ENCODE measurements at regions not wholly inside any gene's neighbourhood (a gene's known extent, or its start where the extent isn't known, plus 50 kb on each side); places are given as distances from the start of the nearest gene placed in this dataset.

- Histone ChIP-seq H3K36me3 (replicated peaks in 1 of 2; ENCODE audit: control insufficient read depth in 1 of 2, insufficient read depth in 2 of 2, low read length in 2 of 2) (no peaks in the 10 kb centered on the region), H2AFZ (ENCODE audit: low read length) (no peak overlapping the region), H3K79me2 (ENCODE audit: insufficient read depth, low read length) (no peaks in the 10 kb centered on the region), H3K27me3 (ENCODE audit: control insufficient read depth in 1 of 2, insufficient read depth in 2 of 2, low read length in 2 of 2) (no peaks in the 10 kb centered on the region), H3K9ac (ENCODE audit: insufficient read depth, low read depth, low read length) (no peak overlapping the region), H3K4me2 (ENCODE audit: low read depth, low read length) (no peak overlapping the region), H4K20me1 (ENCODE audit: insufficient read depth, low read length) (no peaks in the 10 kb centered on the region), H3K27ac (ENCODE audit: extremely low read length, insufficient read depth, low read length) (no peak overlapping the region), H3K4me1 (ENCODE audit: insufficient read depth, low read length) (no peaks in the 10 kb centered on the region), H3K4me3 (replicated peaks in 1 of 3; ENCODE audit: insufficient read depth in 1 of 3, low read depth in 2 of 3, low read length in 3 of 3) (no peak overlapping the region), H3K9me3 (ENCODE audit: low read length) (no peaks in the 10 kb centered on the region)
- ChIA-PET CTCF (ENCODE audit: low intra/inter-chr PET ratio, low total read pairs) (no interaction called here), POLR2A (no interaction called here)
- intact Hi-C loops (cut with micrococcal nuclease; ENCODE audit: unreplicated experiment) (loop anchor here (5.0 kb wide), 1 partner anchor 482 kb away; no protein-coding TSS in a partner anchor), in situ Hi-C loops (cut with HindIII; ENCODE audit: extremely low pct_ligation_motif_present, low pct_unique_long_range_greater_than_20kb) (no loop called here)
- DNase-seq (ENCODE audit: low spot score) = no peak
- FAIRE-seq = no peak
- BruUV-seq (replicated peaks) = no TSS peak
- 0% methylated on average over 1 of the region's 1 CpG for WGBS (ENCODE audit: low lambda C conversion rate)
- no peak for ATAC-seq
- TF ChIP-seq FOSL1 (CRISPR knock-in tag; IDR thresholded peaks at IDR 0.05; ENCODE audit: borderline replicate concordance) (no peak), MAZ (IDR thresholded peaks at IDR 0.05; ENCODE audit: borderline replicate concordance, low read depth, low read length) (no peak), MAZ (CRISPR knock-in tag; IDR thresholded peaks at IDR 0.05; ENCODE audit: low read depth) (no peak), ZNF138 (CRISPR knock-in tag; IDR thresholded peaks at IDR 0.05; ENCODE audit: low read depth) (no peak), ZNF558 (CRISPR knock-in tag; IDR thresholded peaks at IDR 0.05; ENCODE audit: borderline replicate concordance) (no peak), HBP1 (CRISPR knock-in tag; IDR thresholded peaks at IDR 0.05; ENCODE audit: low read depth) (no peak), ZBTB33 (CRISPR knock-in tag; IDR thresholded peaks at IDR 0.05) (no peak), TMF1 (CRISPR knock-in tag; IDR thresholded peaks at IDR 0.05; ENCODE audit: low read depth) (no peak), SPEN (CRISPR knock-in tag; IDR thresholded peaks at IDR 0.05; ENCODE audit: low read depth) (no peak), ARID2 (CRISPR knock-in tag; IDR thresholded peaks at IDR 0.05; ENCODE audit: borderline replicate concordance) (no peak)
- TF ChIP-seq, protein P1, sequence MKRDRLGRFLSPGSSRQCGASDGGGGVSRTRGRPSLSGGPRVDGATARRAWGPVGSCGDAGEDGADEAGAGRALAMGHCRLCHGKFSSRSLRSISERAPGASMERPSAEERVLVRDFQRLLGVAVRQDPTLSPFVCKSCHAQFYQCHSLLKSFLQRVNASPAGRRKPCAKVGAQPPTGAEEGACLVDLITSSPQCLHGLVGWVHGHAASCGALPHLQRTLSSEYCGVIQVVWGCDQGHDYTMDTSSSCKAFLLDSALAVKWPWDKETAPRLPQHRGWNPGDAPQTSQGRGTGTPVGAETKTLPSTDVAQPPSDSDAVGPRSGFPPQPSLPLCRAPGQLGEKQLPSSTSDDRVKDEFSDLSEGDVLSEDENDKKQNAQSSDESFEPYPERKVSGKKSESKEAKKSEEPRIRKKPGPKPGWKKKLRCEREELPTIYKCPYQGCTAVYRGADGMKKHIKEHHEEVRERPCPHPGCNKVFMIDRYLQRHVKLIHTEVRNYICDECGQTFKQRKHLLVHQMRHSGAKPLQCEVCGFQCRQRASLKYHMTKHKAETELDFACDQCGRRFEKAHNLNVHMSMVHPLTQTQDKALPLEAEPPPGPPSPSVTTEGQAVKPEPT (CRISPR knock-in tag; IDR thresholded peaks at IDR 0.05; ENCODE audit: low read depth) = no peak
- TF ChIP-seq, protein P2, sequence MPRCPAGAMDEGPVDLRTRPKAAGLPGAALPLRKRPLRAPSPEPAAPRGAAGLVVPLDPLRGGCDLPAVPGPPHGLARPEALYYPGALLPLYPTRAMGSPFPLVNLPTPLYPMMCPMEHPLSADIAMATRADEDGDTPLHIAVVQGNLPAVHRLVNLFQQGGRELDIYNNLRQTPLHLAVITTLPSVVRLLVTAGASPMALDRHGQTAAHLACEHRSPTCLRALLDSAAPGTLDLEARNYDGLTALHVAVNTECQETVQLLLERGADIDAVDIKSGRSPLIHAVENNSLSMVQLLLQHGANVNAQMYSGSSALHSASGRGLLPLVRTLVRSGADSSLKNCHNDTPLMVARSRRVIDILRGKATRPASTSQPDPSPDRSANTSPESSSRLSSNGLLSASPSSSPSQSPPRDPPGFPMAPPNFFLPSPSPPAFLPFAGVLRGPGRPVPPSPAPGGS (CRISPR knock-in tag; IDR thresholded peaks at IDR 0.05) = no peak
Observed at GRCh38 chr6:104484191-104484590, 375.5 kb downstream of the HACE1 start.

Data from HepG2 (cell line).